Mucosa of descending colon (tissue), 3 donors: ENCODE measurements at regions not wholly inside any gene's neighbourhood (a gene's known extent, or its start where the extent isn't known, plus 50 kb on each side); places are given as distances from the start of the nearest gene placed in this dataset.

Source experiments
- ATAC-seq: fragments of 200-7000 bp; cut with Tn5 transposase; one replicate; pipeline ENCODE4 v1.9.1; 2020; ENCODE audit warnings: mild to moderate bottlenecking, moderate library complexity
- DNase-seq, 3 donors: peaks; one replicate each; pipeline ENCODE4 v3.0.0-alpha.2; 2020
- H3K36me3 ChIP-seq: fragments of 200-600 bp; one replicate; pipeline ENCODE4 v1.8.0; 2021; ENCODE audit warnings: low read depth, mild to moderate bottlenecking
- H3K4me1 ChIP-seq: fragments of 200-600 bp; one replicate; pipeline ENCODE4 v1.8.0; 2021; ENCODE audit warnings: low read depth, mild to moderate bottlenecking
- H3K4me3 ChIP-seq: fragments of 200-600 bp; one replicate; pipeline ENCODE4 v1.8.0; 2021; ENCODE audit warnings: mild to moderate bottlenecking
- H3K9me3 ChIP-seq: fragments of 200-600 bp; one replicate; pipeline ENCODE4 v1.8.0; 2021; ENCODE audit warnings: mild to moderate bottlenecking
- intact Hi-C, 2 donors: fragments of 100-400 bp; cut with DNase I in 1 of 2; cut with micrococcal nuclease in 1 of 2; formaldehyde crosslinking; loops; one replicate each; pipeline versions ENCODE4 v1.11.0 to v1.11.1; 2022; cut with DNase I, micrococcal nuclease
- TF ChIP-seq, protein P1 (sequence below): fragments of 200-600 bp; IDR thresholded peaks from one replicate; pipeline ENCODE4 v1.8.0; 2022; ENCODE audit warnings: antibody characterized with exemption, mild to moderate bottlenecking
- donor health status: DM: no; HTN: no; CAD: no; lungs with moderate emphysema.
- donor health status: DM: no; HTN: no; CAD: no.
- donor health status: DM: no; HTN: yes; CAD: no.

DNA sequence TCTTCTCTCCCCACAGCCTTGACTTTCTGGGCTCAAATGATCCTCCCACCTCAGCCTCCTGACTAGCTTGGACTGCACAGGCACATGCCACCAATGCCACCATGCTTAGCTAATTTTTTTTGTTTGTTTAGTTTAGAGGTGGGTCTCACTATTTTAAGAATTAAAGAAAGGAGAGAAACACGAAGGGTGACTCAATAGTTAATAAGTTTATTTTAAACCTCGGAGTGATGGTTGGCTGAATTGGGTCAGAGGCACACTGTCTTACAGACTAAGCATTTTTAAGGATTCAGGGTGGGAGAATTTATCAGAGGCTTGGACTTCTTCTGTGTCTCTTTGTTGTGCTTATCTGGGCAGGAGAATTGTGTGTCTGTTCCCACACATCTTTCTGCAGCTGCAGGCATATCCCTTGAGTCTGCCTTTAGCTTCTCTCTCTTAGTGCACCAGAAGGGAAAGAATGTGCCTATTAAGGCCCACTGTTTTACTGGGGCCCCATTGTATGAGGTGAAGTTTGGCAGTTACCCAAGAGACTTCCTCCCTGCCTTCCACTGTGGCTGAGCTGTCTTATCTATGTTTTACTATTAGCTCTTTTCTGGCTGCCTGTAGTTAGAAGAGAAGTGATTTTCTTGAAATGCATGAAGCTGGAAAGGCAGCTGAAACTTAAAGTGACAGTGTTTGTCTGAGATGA lies 2172.0 kb downstream of the TP53TG3F start:
- TF ChIP-seq, protein P1, sequence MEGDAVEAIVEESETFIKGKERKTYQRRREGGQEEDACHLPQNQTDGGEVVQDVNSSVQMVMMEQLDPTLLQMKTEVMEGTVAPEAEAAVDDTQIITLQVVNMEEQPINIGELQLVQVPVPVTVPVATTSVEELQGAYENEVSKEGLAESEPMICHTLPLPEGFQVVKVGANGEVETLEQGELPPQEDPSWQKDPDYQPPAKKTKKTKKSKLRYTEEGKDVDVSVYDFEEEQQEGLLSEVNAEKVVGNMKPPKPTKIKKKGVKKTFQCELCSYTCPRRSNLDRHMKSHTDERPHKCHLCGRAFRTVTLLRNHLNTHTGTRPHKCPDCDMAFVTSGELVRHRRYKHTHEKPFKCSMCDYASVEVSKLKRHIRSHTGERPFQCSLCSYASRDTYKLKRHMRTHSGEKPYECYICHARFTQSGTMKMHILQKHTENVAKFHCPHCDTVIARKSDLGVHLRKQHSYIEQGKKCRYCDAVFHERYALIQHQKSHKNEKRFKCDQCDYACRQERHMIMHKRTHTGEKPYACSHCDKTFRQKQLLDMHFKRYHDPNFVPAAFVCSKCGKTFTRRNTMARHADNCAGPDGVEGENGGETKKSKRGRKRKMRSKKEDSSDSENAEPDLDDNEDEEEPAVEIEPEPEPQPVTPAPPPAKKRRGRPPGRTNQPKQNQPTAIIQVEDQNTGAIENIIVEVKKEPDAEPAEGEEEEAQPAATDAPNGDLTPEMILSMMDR: no peak
- ATAC-seq (no peak), DNase-seq (no peak)
- H3K9me3 ChIP-seq: peaks cover 52% of the 10 kb centered on the region
- no peaks in the 10 kb centered on the region for H3K4me1 ChIP-seq
- intact Hi-C loops: no loop called here
- no peak overlapping the region for H3K4me3 ChIP-seq
- H3K36me3 ChIP-seq: no peaks in the 10 kb centered on the region

DNA sequence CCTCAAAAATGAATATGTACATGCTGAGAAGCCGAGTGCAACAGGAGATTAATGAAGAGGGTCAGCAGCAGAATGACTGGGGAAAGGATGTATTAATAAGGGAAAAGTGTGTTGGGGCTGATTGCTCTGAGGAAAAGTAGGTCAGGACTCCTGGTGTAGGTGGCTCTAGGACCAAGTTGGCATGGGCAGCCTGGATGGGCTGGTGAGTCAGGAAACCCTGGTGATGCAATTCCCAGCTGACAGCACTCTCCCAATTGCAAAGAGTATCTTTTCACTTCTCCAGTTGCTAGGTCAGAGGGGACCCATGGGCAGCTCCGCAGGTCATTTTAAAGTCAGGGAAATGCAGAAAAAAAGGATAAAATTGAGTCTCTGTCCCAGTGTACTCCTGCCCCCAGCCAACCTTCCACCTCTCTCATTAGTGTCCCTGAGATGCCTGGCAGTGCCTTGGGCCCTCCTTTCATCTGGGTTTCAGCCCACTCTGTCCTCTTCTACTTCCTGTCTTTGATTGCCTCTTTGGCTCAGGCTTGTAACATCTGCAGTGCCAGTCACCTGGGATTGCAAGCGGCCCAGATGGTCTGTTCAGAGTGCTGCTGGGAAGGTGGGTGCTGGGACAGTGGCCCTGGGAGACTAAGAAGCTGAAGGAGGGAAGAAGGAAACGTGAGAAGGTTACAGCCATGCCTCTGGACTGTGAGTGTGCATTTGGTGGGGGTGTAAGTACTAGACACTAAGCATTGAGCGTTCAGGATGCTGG lies 2177.2 kb downstream of the TP53TG3F start:
- DNase-seq (no peak), ATAC-seq (no peak)
- TF ChIP-seq, protein P1: no peak
- Histone ChIP-seq H3K4me3 (no peak overlapping the region), H3K9me3 (peaks cover 71% of the 10 kb centered on the region), H3K4me1 (no peaks in the 10 kb centered on the region), H3K36me3 (no peaks in the 10 kb centered on the region)
- intact Hi-C loops: no loop called here

GRCh38 chr16:35637683-35638082 lies 2178.3 kb downstream of the TP53TG3F start:
- no peak for ATAC-seq
- H3K4me3 ChIP-seq: no peak overlapping the region
- TF ChIP-seq, protein P1: no peak
- DNase-seq: no peak
- no peaks in the 10 kb centered on the region for H3K4me1 ChIP-seq
- intact Hi-C loops: no loop called here
- H3K36me3 ChIP-seq: no peaks in the 10 kb centered on the region
- peaks cover 74% of the 10 kb centered on the region for H3K9me3 ChIP-seq

GRCh38 chr16:35639233-35640205 lies 2180.1 kb downstream of the TP53TG3F start:
- Histone ChIP-seq H3K4me1 (no peaks in the 10 kb centered on the region), H3K36me3 (no peaks in the 10 kb centered on the region), H3K4me3 (no peak overlapping the region), H3K9me3 (peaks cover 73% of the 10 kb centered on the region)
- no peak for ATAC-seq
- intact Hi-C loops: no loop called here
- no peak for DNase-seq
- TF ChIP-seq, protein P1: no peak

DNA sequence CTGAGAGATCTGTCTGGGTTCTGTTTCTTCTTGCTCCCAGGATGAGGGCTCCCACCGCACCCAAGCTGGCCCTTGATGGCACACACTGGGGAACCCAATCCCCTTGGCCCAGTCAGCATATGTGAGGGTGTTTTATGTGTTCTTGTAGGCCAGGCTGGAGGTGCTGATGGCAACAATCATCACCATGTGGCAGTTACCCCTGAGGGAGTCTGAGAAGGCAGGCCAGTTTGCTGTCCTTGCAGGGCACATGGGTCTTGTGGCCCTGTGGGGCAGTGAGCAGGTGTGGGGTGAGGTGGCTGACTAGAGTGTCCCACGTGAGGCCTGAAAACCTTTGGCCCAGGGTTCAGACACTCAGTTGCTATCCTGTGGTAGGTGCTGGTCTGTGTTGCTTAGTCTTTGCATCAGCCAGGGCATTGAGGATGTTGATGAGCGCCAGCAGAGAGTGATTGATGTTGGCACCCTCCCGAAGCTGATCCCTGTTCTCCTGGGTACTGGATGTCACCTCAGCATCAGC lies 2183.0 kb downstream of the TP53TG3F start:
- H3K36me3 ChIP-seq: no peaks in the 10 kb centered on the region
- intact Hi-C loops: no loop called here
- H3K9me3 ChIP-seq: peaks cover 75% of the 10 kb centered on the region
- TF ChIP-seq, protein P1: no peak
- H3K4me3 ChIP-seq: no peak overlapping the region
- DNase-seq (no peak), ATAC-seq (no peak)
- no peaks in the 10 kb centered on the region for H3K4me1 ChIP-seq
